Ectodermal cell (in vitro differentiated cells): ENCODE measurements at regions not wholly inside any gene's neighbourhood (a gene's known extent, or its start where the extent isn't known, plus 50 kb on each side); places are given as distances from the start of the nearest gene placed in this dataset.
"Not testable (repeated sequence)": the region's sequence is repeated elsewhere in the genome, so short reads cannot be mapped to it uniquely, and the experiment has no call there.

ENCODE experiments used
- H3K27ac ChIP-seq: 2 replicates; pipeline ENCODE4 v1.7.0; 2013; ENCODE audit warnings: mild to moderate bottlenecking, low read depth, low read length; ENCODE audit not compliant: insufficient read depth, poor library complexity, severe bottlenecking
- H3K27me3 ChIP-seq: 2 replicates; pipeline ENCODE4 v1.7.0; 2013; ENCODE audit warnings: mild to moderate bottlenecking, low read length; ENCODE audit not compliant: insufficient read depth, control insufficient read depth, poor library complexity, severe bottlenecking
- H3K36me3 ChIP-seq: one replicate; pipeline ENCODE4 v1.7.0; 2013; ENCODE audit warnings: low read length; ENCODE audit not compliant: control insufficient read depth, insufficient read depth
- H3K4me1 ChIP-seq: one replicate; pipeline ENCODE4 v1.7.0; 2013; ENCODE audit warnings: low read length; ENCODE audit not compliant: control insufficient read depth, insufficient read depth
- H3K4me3 ChIP-seq: 2 replicates; pipeline ENCODE4 v1.7.0; 2013; ENCODE audit warnings: low read depth, low read length, control low read depth; ENCODE audit not compliant: insufficient read depth
- H3K9me3 ChIP-seq: 2 replicates; pipeline ENCODE4 v1.7.0; 2013; ENCODE audit warnings: mild to moderate bottlenecking, low read length, moderate library complexity; ENCODE audit not compliant: control insufficient read depth
- WGBS, 2 experiments: methylation state at CpG; one replicate each; pipeline ENCODE4 v1.1.7; 2013; ENCODE audit warnings: missing lambda C conversion rate in 2 of 2; 5-methylcytosine and 5-hydroxymethylcytosine counted together

DNA sequence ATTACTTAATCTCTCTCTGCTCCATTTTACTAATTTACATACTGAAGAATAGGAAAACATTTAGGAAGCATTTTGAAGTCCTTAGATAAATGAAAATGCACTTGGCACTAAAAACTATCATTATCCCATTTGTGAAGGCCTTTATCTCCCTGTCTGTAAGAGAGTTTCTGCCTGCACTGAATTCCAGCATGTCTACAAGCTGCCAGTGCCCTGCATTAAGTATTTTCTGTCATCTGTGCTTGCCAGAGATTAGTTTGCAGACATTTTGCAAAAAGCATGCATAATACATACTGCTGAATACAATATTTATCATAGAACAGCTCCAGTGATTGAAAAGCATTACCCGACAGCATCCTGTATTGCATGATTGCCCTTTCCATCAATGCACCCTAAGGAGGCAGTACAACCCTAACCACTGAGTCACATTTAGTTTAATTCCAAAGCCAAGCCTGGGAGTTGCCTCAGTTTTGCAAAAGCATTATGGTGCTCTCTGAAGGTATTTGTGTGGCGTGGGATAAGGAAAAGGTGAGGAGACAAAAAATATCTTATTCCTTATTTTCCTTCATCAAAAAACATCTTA, 280.2 kb upstream of the TOM1L1 start:
- WGBS, 2 experiments = 90 to 100% methylated on average over 1 of the region's 2 CpGs
- H3K36me3 ChIP-seq = no peaks in the 10 kb centered on the region
- no peaks in the 10 kb centered on the region for H3K9me3 ChIP-seq
- no peak overlapping the region for H3K27ac ChIP-seq
- H3K27me3 ChIP-seq = no peaks in the 10 kb centered on the region
- H3K4me3 ChIP-seq = no peak overlapping the region
- no peaks in the 10 kb centered on the region for H3K4me1 ChIP-seq

GRCh38 chr17:54623746-54624145, 276.9 kb upstream of the TOM1L1 start:
- 93 to 97% methylated on average over 6 of the region's 6 CpGs for WGBS, 2 experiments
- no peak overlapping the region for H3K27ac ChIP-seq
- no peak overlapping the region for H3K4me3 ChIP-seq
- H3K9me3 ChIP-seq = no peaks in the 10 kb centered on the region
- H3K4me1 ChIP-seq = no peaks in the 10 kb centered on the region
- H3K27me3 ChIP-seq = no peaks in the 10 kb centered on the region
- no peaks in the 10 kb centered on the region for H3K36me3 ChIP-seq

- no peaks in the 10 kb centered on the region for H3K36me3 ChIP-seq
- 26 to 41% methylated on average over 2 of the region's 2 CpGs for WGBS, 2 experiments
- no peak overlapping the region for H3K27ac ChIP-seq
- H3K4me3 ChIP-seq = no peak overlapping the region
- H3K9me3 ChIP-seq = no peaks in the 10 kb centered on the region
- H3K27me3 ChIP-seq = no peaks in the 10 kb centered on the region
- no peaks in the 10 kb centered on the region for H3K4me1 ChIP-seq
These were observed 274.4 kb upstream of the TOM1L1 start for GRCh38 chr17:54626146-54626703.

GRCh38 chr17:54639426-54639825, 261.2 kb upstream of the TOM1L1 start:
- not testable (repeated sequence) for H3K9me3 ChIP-seq, H3K36me3 ChIP-seq, H3K4me1 ChIP-seq, H3K4me3 ChIP-seq, H3K27ac ChIP-seq, H3K27me3 ChIP-seq
- 95% methylated on average over 6 of the region's 6 CpGs for WGBS, 2 experiments

- Histone ChIP-seq H3K36me3 (no peaks in the 10 kb centered on the region), H3K27ac (no peak overlapping the region), H3K27me3 (no peaks in the 10 kb centered on the region), H3K4me1 (no peaks in the 10 kb centered on the region), H3K9me3 (no peaks in the 10 kb centered on the region), H3K4me3 (no peak overlapping the region)
- 94% methylated on average over 12 of the region's 12 CpGs for WGBS, 2 experiments
These were observed 237.4 kb upstream of the TOM1L1 start for GRCh38 chr17:54662978-54663876.

- H3K9me3 ChIP-seq = no peaks in the 10 kb centered on the region
- H3K36me3 ChIP-seq = no peaks in the 10 kb centered on the region
- H3K27ac ChIP-seq = no peak overlapping the region
- H3K4me3 ChIP-seq = no peak overlapping the region
- no peaks in the 10 kb centered on the region for H3K4me1 ChIP-seq
- no peaks in the 10 kb centered on the region for H3K27me3 ChIP-seq
- WGBS, 2 experiments = 89 to 95% methylated on average over 3 to 4 of the region's 4 CpGs
These were observed 234.1 kb upstream of the TOM1L1 start for GRCh38 chr17:54666559-54666958.

GRCh38 chr17:54678158-54678557, 222.5 kb upstream of the TOM1L1 start:
- Histone ChIP-seq H3K27me3 (no peaks in the 10 kb centered on the region), H3K27ac (no peak overlapping the region), H3K4me1 (no peaks in the 10 kb centered on the region), H3K9me3 (no peaks in the 10 kb centered on the region), H3K36me3 (no peaks in the 10 kb centered on the region), H3K4me3 (no peak overlapping the region)

- H3K9me3 ChIP-seq = no peaks in the 10 kb centered on the region
- H3K27ac ChIP-seq = no peak overlapping the region
- no peaks in the 10 kb centered on the region for H3K27me3 ChIP-seq
- no peaks in the 10 kb centered on the region for H3K4me1 ChIP-seq
- H3K4me3 ChIP-seq = no peak overlapping the region
- no peaks in the 10 kb centered on the region for H3K36me3 ChIP-seq
- 94 to 96% methylated on average over 7 of the region's 9 CpGs for WGBS, 2 experiments
These were observed 220.2 kb upstream of the TOM1L1 start for GRCh38 chr17:54680410-54680809.

DNA sequence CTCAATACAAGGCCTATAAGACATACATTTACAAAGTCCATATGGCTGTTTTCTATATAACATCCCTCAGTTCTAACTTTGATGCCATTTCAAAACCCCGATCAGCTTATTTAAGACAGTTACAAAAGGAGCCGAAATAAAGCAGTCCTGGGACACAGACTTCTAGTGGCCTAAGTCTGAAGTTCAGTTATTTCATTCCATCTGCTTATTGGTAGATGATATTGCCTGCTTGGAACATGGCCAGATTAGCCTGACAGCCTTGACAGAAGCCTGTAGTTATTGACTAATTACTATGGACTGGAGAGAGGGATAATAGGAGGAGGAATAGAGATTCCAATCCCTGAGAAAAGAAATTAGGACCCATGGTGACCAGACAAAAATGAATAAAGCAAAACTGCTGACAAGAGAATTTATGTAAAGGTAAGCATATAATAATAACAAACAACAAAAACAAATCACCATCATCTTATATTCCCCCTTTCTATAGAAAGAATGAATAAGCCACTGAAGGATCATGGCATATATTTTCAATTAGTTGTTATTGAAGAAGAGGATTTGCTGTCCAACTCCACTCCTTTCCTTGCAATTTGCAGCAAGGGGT, 206.3 kb upstream of the TOM1L1 start:
- no peaks in the 10 kb centered on the region for H3K27me3 ChIP-seq
- no peaks in the 10 kb centered on the region for H3K9me3 ChIP-seq
- H3K4me3 ChIP-seq = no peak overlapping the region
- WGBS, 2 experiments = 92 to 94% methylated on average over 2 of the region's 2 CpGs
- no peak overlapping the region for H3K27ac ChIP-seq
- H3K36me3 ChIP-seq = no peaks in the 10 kb centered on the region
- H3K4me1 ChIP-seq = no peaks in the 10 kb centered on the region

GRCh38 chr17:54712798-54713197, 187.9 kb upstream of the TOM1L1 start:
- H3K27me3 ChIP-seq, H3K4me3 ChIP-seq, H3K4me1 ChIP-seq, H3K27ac ChIP-seq, H3K9me3 ChIP-seq, H3K36me3 ChIP-seq: not testable (repeated sequence)
- WGBS, 2 experiments = 72 to 79% methylated on average over 4 of the region's 4 CpGs
